GM12878 (cell line): ENCODE measurements at regions not wholly inside any gene's neighbourhood (a gene's known extent, or its start where the extent isn't known, plus 50 kb on each side); places are given as distances from the start of the nearest gene placed in this dataset.
A peak's percentile ranks its signal among the peaks of the same experiment; 100 is the strongest.

Experiments
- ATAC-seq: fragments of 200-7000 bp; cut with Tn5 transposase; 3 replicates; pipeline ENCODE4 v1.9.1; 2020; ENCODE audit warnings: mild to moderate bottlenecking, moderate library complexity
- BruUV-seq: library from RNA; stranded (reverse); fragments of 400-500 nt; replicated peaks from 2 replicates; lab custom pipeline; 2021; lab: Mats Ljungman, UMichigan
- CTCF ChIA-PET: fragments of 300-600 bp; sonication (Branson Sonifier 250); formaldehyde crosslinking; extraction: SDS; loops from one replicate; lab custom pipeline; 2021; ENCODE audit warnings: inconsistent platforms; lab: Yijun Ruan, JAX
- POLR2A ChIA-PET: fragments of 350-600 bp; formaldehyde crosslinking; extraction: SDS; loops from one replicate; lab custom pipeline; 2021; ENCODE audit warnings: inconsistent platforms; lab: Charles Lee
- RAD21 ChIA-PET: fragments of 300-600 bp; sonication (Branson Sonifier 250); formaldehyde crosslinking; loops from one replicate; lab custom pipeline; 2023; ENCODE audit warnings: antibody characterized with exemption; ENCODE audit not compliant: unreplicated experiment; lab: Charles Lee
- SMC1A ChIA-PET: fragments of 300-600 bp; sonication (Branson Sonifier 250); formaldehyde crosslinking; loops from one replicate; lab custom pipeline; 2023; ENCODE audit not compliant: unreplicated experiment, uncharacterized antibody; lab: Charles Lee
- DNase-seq: peaks from one replicate; pipeline ENCODE4 v3.0.0-alpha.2; 2011; ENCODE audit warnings: low read depth, low spot score
- FAIRE-seq: peaks from 3 replicates; lab custom pipeline; 2011; peaks lifted over from hg19 to GRCh38; lab: Jason Lieb, UNC
- H2AFZ ChIP-seq: 2 replicates; pipeline ENCODE4 v1.6.0; 2011; ENCODE audit warnings: low read depth, low read length, control low read depth; ENCODE audit not compliant: control insufficient read depth
- H3K27ac ChIP-seq: 2 replicates; pipeline ENCODE4 v1.5.1; 2011; ENCODE audit warnings: control low read depth; ENCODE audit not compliant: control insufficient read depth, insufficient read depth
- H3K27me3 ChIP-seq, 2 experiments: replicated peaks in 1 of 2; 2 replicates each; pipeline versions ENCODE4 v1.6.0 to v1.6.1; 2011; ENCODE audit warnings: low read length in 1 of 2; ENCODE audit not compliant: control insufficient read depth in 2 of 2, insufficient read depth in 2 of 2
- H3K36me3 ChIP-seq, 2 experiments: 2 replicates each; pipeline ENCODE4 v1.5.1; 2011; ENCODE audit warnings: low read length in 1 of 2; ENCODE audit not compliant: control insufficient read depth in 2 of 2, insufficient read depth in 2 of 2
- H3K4me1 ChIP-seq: 2 replicates; pipeline ENCODE4 v1.6.1; 2011; ENCODE audit warnings: mild to moderate bottlenecking, low read length, moderate library complexity, mixed read lengths; ENCODE audit not compliant: control insufficient read depth, insufficient read depth
- H3K4me2 ChIP-seq: 2 replicates; pipeline ENCODE4 v1.6.0; 2011; ENCODE audit warnings: control low read depth; ENCODE audit not compliant: control insufficient read depth, insufficient read depth
- H3K4me3 ChIP-seq: fragments of 200-600 bp; sonication (generic); 2 replicates; pipeline ENCODE4 v1.5.1; 2016
- H3K79me2 ChIP-seq: 2 replicates; pipeline ENCODE4 v1.6.0; 2011; ENCODE audit warnings: low read length; ENCODE audit not compliant: control insufficient read depth, insufficient read depth
- H3K9ac ChIP-seq: 2 replicates; pipeline ENCODE4 v1.8.0; 2011; ENCODE audit warnings: low read length, control low read depth, mixed read lengths; ENCODE audit not compliant: control insufficient read depth, insufficient read depth
- H3K9me3 ChIP-seq: replicated peaks from 3 replicates; pipeline ENCODE4 v1.5.1; 2011; ENCODE audit warnings: mild to moderate bottlenecking, low read length; ENCODE audit not compliant: control insufficient read depth, insufficient read depth
- H4K20me1 ChIP-seq: 2 replicates; pipeline ENCODE4 v1.6.0; 2011; ENCODE audit not compliant: control insufficient read depth, insufficient read depth
- BMI1 ChIP-seq: fragments of 450-650 bp; IDR thresholded peaks from 2 replicates; pipeline ENCODE4 v1.6.1; 2016; ENCODE audit warnings: mild to moderate bottlenecking, moderate library complexity, borderline replicate concordance
- CBX5 ChIP-seq: sonication (generic); IDR thresholded peaks from 2 replicates; pipeline ENCODE4 v1.6.1; 2016; ENCODE audit warnings: low read depth, moderate library complexity, mild to moderate bottlenecking, inconsistent platforms
- HDGF ChIP-seq: fragments of 450-650 bp; IDR thresholded peaks from 2 replicates; pipeline ENCODE4 v1.6.1; 2016; ENCODE audit warnings: antibody characterized with exemption
- NFIC ChIP-seq: IDR thresholded peaks from 2 replicates; pipeline ENCODE4 v1.6.1; 2012; ENCODE audit warnings: low read depth, mild to moderate bottlenecking, inconsistent platforms, low read length, moderate library complexity
- PAX8 ChIP-seq: fragments of 450-650 bp; IDR thresholded peaks from 2 replicates; pipeline ENCODE4 v1.6.1; 2017; ENCODE audit warnings: mild to moderate bottlenecking, moderate library complexity
- TARDBP ChIP-seq: IDR thresholded peaks from 2 replicates; pipeline ENCODE4 v1.6.1; 2016; ENCODE audit warnings: borderline replicate concordance
- ZNF217 ChIP-seq: fragments of 450-650 bp; IDR thresholded peaks from 2 replicates; pipeline ENCODE4 v1.6.1; 2017; ENCODE audit warnings: antibody characterized with exemption, mild to moderate bottlenecking
- WGBS: methylation state at CpG from one replicate; pipeline ENCODE4 v1.1.6; 2016; ENCODE audit warnings: low lambda C conversion rate; ENCODE audit not compliant: insufficient replicate concordance, insufficient coverage; ENCODE audit errors: missing lambda C conversion rate; 5-methylcytosine and 5-hydroxymethylcytosine counted together
- in situ Hi-C: fragments of 300-500 bp; cut with MboI; formaldehyde crosslinking; loops from 9 replicates; pipeline ENCODE4 v1.14.3; 2018; ENCODE audit warnings: mixed read lengths
- intact Hi-C: fragments of 100-400 bp; cut with micrococcal nuclease; formaldehyde crosslinking; loops from one replicate; pipeline ENCODE4 v1.14.2; 2022; ENCODE audit not compliant: unreplicated experiment
- TF ChIP-seq, protein P1 (sequence below): IDR thresholded peaks from 2 replicates; pipeline ENCODE4 v1.6.1; 2012; ENCODE audit warnings: low read depth, low read length, improper control_type of control experiment
- TF ChIP-seq, protein P2 (sequence below): fragments of 450-650 bp; formaldehyde crosslinking; IDR thresholded peaks from 2 replicates; pipeline ENCODE4 v1.4.0; 2020; ENCODE audit warnings: mild to moderate bottlenecking, moderate library complexity
- TF ChIP-seq, protein P3 (sequence below): IDR thresholded peaks from 2 replicates; pipeline ENCODE4 v1.6.1; 2011; ENCODE audit warnings: mild to moderate bottlenecking, low read depth, low read length, moderate library complexity; ENCODE audit not compliant: insufficient replicate concordance
- TF ChIP-seq, protein P4 (sequence below), 3 experiments: IDR thresholded peaks in 2 of 3; conservative IDR thresholded peaks in 1 of 3; 2 replicates each; pipeline ENCODE4 v1.5.1; 2011; ENCODE audit warnings: low read depth in 3 of 3, low read length in 3 of 3, mild to moderate bottlenecking in 3 of 3, control low read depth in 2 of 3, moderate library complexity in 2 of 3, inconsistent platforms in 1 of 3, mixed read lengths in 1 of 3; ENCODE audit not compliant: control insufficient read depth in 2 of 3, insufficient read depth in 1 of 3; ENCODE audit errors: extremely low read depth in 1 of 3

DNA sequence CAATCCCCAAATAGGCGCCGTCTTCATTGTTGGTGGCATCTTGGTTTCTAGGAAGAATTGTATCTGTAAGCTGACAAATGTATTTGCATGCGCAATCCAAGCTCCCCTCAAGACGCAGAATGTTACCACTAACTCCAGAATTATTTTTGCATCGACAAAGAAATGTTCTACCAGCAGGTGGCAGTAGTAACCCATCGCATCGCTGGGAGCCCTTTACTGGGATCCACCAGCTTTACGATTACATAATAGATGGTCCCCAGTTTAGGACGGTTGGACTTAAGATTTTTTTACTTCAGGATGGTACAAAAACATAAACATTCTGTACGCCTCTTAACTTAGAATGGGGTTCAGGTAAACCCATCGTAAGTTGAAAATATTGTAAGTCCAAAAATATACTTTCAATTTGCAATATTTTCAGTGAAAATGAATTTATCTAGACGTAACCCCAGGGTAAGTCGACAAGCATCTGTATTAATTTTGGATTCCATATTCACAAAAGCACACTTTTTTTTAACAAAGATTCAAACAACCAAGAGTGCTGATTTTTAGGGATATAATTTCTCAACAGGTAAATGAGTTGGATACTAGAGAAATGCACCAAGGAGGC, 114.0 kb upstream of the COBL start (continued):
- TF ChIP-seq NFIC (no peak), TARDBP (no peak), PAX8 (no peak), BMI1 (no peak), CBX5 (no peak), HDGF (no peak), ZNF217 (no peak)
- TF ChIP-seq, protein P1, sequence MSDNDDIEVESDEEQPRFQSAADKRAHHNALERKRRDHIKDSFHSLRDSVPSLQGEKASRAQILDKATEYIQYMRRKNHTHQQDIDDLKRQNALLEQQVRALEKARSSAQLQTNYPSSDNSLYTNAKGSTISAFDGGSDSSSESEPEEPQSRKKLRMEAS, result no peak
- TF ChIP-seq, protein P2, sequence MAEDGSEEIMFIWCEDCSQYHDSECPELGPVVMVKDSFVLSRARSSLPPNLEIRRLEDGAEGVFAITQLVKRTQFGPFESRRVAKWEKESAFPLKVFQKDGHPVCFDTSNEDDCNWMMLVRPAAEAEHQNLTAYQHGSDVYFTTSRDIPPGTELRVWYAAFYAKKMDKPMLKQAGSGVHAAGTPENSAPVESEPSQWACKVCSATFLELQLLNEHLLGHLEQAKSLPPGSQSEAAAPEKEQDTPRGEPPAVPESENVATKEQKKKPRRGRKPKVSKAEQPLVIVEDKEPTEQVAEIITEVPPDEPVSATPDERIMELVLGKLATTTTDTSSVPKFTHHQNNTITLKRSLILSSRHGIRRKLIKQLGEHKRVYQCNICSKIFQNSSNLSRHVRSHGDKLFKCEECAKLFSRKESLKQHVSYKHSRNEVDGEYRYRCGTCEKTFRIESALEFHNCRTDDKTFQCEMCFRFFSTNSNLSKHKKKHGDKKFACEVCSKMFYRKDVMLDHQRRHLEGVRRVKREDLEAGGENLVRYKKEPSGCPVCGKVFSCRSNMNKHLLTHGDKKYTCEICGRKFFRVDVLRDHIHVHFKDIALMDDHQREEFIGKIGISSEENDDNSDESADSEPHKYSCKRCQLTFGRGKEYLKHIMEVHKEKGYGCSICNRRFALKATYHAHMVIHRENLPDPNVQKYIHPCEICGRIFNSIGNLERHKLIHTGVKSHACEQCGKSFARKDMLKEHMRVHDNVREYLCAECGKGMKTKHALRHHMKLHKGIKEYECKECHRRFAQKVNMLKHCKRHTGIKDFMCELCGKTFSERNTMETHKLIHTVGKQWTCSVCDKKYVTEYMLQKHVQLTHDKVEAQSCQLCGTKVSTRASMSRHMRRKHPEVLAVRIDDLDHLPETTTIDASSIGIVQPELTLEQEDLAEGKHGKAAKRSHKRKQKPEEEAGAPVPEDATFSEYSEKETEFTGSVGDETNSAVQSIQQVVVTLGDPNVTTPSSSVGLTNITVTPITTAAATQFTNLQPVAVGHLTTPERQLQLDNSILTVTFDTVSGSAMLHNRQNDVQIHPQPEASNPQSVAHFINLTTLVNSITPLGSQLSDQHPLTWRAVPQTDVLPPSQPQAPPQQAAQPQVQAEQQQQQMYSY (CRISPR knock-in tag), result no peak

DNA sequence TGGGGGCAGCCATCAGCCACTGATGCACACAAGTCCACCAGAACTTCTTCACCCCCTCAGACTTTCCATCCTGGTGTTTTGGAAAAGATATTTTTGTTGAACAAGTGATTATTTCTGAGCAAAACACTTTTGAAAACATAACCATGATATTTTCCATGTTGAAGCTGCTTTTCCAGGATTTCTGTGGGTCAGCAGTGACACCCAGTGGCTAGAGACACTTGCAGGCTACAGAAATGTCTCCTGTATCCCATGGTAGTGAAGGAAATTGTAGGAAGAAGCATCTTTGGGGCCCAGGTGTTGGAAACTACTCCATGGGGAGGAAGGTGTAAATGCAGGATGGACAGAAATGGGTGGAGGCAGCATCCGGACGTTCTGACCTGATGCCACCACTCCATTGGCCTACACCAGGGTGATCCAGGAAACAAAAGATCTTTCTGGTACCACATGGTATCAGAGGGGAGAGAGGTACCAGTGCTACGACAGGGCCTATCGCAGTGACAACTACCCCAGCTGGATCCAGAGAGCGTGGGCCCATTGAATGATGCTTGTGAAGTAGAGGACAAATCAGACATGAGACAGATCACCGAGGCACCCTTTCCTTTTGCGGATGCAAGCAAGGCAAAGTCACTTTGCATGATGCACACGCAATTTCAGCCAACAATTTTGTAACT, 111.7 kb upstream of the COBL start:
- no peaks in the 10 kb centered on the region for H3K36me3 ChIP-seq
- H4K20me1 ChIP-seq, result no peaks in the 10 kb centered on the region
- ChIA-PET CTCF (no interaction called here), RAD21 (interaction anchor here (1.3 kb wide), 1 partner anchor 266 kb away, joined by 4 read pairs; no protein-coding TSS in a partner anchor), SMC1A (no interaction called here), POLR2A (no interaction called here)
- no peak for ATAC-seq
- DNase-seq, result no peak
- no peak overlapping the region for H3K27ac ChIP-seq
- WGBS, result 23% methylated on average over 8 of the region's 8 CpGs
- H3K79me2 ChIP-seq, result no peaks in the 10 kb centered on the region
- no peaks in the 10 kb centered on the region for H3K27me3 ChIP-seq
- TF ChIP-seq, protein P3, sequence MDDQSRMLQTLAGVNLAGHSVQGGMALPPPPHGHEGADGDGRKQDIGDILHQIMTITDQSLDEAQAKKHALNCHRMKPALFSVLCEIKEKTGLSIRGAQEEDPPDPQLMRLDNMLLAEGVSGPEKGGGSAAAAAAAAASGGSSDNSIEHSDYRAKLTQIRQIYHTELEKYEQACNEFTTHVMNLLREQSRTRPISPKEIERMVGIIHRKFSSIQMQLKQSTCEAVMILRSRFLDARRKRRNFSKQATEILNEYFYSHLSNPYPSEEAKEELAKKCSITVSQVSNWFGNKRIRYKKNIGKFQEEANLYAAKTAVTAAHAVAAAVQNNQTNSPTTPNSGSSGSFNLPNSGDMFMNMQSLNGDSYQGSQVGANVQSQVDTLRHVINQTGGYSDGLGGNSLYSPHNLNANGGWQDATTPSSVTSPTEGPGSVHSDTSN, result no peak
- TF ChIP-seq, protein P4, sequence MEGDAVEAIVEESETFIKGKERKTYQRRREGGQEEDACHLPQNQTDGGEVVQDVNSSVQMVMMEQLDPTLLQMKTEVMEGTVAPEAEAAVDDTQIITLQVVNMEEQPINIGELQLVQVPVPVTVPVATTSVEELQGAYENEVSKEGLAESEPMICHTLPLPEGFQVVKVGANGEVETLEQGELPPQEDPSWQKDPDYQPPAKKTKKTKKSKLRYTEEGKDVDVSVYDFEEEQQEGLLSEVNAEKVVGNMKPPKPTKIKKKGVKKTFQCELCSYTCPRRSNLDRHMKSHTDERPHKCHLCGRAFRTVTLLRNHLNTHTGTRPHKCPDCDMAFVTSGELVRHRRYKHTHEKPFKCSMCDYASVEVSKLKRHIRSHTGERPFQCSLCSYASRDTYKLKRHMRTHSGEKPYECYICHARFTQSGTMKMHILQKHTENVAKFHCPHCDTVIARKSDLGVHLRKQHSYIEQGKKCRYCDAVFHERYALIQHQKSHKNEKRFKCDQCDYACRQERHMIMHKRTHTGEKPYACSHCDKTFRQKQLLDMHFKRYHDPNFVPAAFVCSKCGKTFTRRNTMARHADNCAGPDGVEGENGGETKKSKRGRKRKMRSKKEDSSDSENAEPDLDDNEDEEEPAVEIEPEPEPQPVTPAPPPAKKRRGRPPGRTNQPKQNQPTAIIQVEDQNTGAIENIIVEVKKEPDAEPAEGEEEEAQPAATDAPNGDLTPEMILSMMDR (IDR thresholded peaks at IDR 0.05 in 2 of 3, conservative IDR thresholded peaks at IDR 0.05 in 1 of 3; ENCODE audit: control insufficient read depth in 2 of 3, extremely low read depth in 1 of 3, insufficient read depth in 1 of 3, low read depth in 3 of 3, low read length in 3 of 3), result peak in 1 of 3 experiments; percentile 8; a peak in 1 of 6 replicates
- no peak overlapping the region for H2AFZ ChIP-seq
- no peak for FAIRE-seq
- in situ Hi-C loops (no loop called here), intact Hi-C loops (no loop called here)
- no peak overlapping the region for H3K9ac ChIP-seq
- no peak overlapping the region for H3K4me3 ChIP-seq
- H3K9me3 ChIP-seq, result no peaks in the 10 kb centered on the region
- H3K4me1 ChIP-seq, result no peaks in the 10 kb centered on the region
- no peak overlapping the region for H3K4me2 ChIP-seq
- no TSS peak for BruUV-seq
